GM19468 (cell line): ENCODE measurements at regions not wholly inside any gene's neighbourhood (a gene's known extent, or its start where the extent isn't known, plus 50 kb on each side); places are given as distances from the start of the nearest gene placed in this dataset.

ENCODE experiments used
- ATAC-seq: cut with Tn5 transposase; IDR thresholded peaks from one replicate; pipeline ENCODE4 v1.9.1; 2021; ENCODE audit warnings: mild to moderate bottlenecking, moderate library complexity, moderate number of reproducible peaks; ENCODE audit not compliant: unreplicated experiment; ENCODE audit errors: extremely low read depth

DNA sequence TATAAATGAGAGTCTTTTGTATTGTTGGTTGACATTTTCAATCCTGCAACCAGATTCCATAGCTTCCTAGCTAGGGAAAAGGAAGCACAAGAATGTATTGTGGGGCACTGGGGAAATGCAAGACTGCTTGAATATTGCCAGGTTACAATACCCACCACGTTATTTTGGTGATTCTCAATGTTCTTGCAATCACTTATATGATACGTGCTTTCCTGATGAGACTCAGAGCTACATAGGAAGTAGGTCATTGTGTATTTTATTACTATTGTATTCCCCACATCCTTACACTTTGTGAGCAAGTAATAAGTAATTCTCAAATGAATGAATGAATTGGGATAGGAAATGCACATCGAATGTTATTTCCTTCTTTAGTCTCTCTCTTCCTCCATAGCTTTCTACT is 217.1 kb upstream of the CD180 start:
- no peak for ATAC-seq

DNA sequence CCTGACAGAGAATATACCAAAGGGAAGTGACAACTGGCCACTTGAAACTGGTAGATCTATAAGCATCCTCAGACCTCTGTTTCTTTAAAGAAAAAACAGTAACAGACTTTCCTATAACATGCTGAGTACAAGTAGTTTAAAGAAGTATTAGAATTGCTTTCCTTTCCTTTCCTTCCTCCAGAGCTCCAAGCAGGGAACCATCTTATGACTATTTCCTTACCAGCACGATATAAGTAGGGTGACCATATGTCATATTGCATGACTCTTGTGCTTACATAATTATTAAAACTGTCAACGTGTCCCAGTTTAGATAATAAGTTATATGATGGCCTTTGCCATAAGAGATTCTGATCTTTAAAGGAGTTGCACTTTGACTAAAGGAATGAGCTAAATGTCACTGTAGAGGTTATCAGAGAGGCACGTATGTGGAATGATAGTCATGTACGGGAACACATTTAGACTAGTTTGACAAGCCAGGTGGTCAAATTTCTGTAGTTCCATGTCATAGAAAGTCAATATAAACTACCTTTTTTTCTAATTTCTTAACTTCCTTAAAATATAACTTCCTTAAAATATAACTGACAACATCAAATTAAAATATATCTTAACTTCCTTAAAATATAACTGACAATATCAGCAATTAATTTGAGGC is 212.7 kb upstream of the CD180 start:
- ATAC-seq, result no peak

DNA sequence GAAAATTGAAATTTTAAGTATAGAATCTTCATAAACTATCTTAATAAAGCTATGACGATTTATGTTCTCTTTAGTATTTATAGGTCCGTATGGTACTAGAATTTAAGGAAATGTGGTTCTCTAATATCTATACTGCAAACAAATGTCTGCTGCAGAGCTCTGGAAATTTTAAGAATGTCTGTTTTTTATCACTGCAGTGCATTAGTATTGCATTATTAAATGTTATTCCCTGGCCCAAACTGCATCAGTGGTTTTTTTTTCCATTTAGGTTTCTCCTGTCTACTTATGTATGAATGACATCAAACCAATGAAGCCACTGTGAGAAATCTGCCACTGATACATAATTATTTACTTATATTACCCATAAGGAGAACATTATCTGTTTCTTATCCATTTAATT is 211.4 kb upstream of the CD180 start:
- ATAC-seq, result no peak

DNA sequence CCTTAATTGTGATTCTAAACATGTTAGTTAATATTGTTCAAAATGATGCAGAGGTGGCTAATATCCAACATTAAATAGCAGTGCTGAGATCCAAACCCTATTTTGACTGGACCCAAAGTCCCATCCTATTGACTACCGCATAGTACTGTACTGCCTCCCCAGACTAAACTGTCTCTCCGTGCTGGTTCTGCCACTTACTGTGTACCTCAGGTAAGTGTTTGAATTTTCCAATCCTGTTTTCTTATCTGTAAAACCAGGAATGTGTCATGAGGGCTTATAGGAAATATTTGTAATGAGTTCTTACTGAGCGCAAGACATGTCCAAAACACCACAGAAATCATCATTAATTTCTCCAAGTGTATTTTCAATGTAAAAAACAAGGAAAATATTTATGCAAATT is 209.2 kb upstream of the CD180 start:
- ATAC-seq, result no peak

DNA sequence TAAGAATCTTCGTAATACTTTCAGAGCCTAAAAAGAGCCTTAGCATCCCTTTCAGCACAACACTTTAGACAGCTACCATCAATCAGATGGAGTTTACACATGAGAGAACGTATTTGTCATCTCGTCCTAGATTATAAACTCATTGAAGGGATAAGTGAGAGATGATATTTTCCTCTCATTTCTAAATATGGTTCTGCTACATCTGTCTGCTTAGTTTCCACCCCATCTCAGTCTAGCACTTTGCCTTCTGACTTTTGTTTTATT is 208.4 kb upstream of the CD180 start:
- no peak for ATAC-seq

DNA sequence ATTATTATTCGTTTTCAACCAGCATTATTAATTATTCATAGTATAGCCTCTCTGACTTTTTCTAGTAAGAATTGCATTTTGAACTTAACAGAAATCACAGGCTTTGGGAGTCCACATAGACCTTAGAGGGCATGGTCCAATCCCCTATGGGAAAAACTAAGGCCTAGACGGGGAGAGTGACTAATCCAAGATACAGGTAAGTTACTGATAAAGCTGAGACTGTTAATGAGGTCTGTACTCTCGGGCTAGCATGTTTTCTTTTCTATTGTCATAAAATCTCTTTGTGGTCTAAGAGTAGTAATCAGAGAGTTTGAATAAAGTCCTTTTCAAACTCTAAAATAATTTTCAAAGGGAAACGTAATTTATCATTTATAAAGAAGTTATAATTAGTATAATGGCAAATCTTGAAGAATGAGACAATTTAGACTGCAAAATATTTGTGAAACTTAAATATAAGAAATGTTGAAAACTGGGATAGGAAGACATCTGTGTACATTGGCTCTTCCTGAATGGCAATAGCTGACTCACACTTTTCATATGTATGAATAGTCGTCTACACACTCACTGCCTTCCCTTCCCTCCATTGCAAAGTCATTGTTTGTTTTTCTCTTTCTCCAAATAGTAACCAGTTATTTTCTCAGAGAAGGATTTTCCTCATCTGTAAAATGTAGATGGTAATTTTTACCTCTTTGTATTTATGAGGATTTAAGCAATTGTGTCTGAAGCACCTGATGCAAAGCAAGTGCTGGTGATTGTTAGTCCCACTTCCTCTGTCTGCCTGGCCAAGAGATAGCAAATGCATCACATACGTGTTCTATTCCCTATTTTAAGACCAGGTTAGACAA is 207.9 kb upstream of the CD180 start:
- ATAC-seq, result no peak

DNA sequence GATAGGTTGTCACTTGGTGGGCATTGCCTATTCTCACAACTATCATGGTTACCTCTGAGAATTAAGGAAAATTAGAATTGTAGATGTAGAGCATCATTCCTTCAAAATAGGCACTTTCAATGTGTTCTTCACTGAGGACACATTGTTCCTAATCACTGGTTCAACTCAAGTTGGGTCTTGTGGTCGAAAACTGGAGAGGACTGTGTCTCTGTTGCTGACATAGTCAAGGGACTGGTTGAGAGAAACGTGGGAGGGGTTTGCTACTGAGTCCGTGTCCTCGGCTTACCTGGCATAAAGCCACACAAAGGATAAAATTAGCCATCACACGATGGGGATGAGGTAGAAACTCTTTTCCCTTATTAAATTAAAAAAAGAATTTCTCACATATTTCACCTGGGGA is 205.9 kb upstream of the CD180 start:
- no peak for ATAC-seq

DNA sequence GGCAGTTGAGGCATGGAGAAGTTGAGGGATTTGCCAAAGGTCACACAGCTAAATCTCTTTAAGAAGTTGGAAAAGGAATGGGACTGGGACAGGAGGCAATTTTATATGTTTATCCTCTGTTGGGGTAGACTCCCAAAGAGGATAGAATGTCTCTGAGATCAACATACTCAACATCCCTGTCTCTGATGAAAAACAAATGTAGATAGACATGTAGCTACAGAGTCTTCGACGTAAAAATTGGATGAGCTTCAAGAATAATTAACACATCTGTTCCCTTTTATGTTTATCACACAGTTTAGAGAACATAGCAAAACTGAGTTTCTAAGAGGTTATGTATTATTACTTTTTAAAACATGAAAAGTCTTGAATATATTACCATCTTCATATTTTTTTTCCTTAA is 204.6 kb upstream of the CD180 start:
- ATAC-seq, result no peak

DNA sequence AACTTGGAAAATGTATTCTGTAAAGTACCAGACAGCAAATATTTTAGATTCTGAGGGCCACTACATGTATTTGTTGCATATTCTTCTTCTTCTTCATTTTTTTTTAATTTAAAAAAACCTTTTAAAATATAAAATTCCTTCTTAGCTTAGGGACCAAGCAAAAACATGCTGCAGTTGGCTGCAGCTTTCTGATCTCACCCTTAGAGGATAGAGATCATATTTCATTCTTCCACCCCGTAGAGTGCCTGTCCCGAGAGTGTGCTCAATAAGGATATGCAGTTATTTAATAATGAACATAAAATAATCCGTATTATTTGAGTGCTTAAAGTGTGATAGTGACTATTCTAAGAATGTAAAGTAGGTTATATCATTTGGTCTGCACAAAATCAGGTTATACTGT is 204.2 kb upstream of the CD180 start:
- ATAC-seq, result no peak

DNA sequence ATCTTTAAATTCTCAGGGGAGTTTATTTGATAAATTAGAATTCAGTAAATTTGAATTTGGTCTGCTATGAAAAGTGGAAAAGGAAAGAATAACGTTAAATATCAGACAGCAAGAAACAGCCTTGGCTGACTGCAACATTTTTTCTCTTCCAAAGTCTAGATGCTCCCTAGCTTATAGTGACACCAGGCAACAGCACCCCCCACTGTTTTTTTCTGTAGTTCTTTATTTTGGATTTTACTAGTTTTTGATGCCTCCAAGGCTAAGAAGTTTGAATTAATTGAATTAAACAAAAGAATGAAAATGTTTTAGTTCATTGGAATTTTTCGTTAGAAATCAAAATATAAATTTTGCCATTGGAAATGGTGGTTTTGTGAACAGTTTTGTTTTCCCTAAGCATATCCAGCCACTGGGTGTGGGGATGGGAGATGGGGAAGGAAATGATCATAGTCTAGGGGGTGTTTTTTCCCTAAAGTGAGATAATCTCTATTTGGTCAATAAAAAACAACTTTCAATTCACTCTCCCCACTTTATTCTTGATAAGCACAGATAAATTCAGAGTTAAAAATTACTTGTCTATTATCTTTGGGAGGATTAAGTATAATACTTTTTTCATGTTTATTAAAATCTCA is 199.3 kb upstream of the CD180 start:
- ATAC-seq, result no peak

DNA sequence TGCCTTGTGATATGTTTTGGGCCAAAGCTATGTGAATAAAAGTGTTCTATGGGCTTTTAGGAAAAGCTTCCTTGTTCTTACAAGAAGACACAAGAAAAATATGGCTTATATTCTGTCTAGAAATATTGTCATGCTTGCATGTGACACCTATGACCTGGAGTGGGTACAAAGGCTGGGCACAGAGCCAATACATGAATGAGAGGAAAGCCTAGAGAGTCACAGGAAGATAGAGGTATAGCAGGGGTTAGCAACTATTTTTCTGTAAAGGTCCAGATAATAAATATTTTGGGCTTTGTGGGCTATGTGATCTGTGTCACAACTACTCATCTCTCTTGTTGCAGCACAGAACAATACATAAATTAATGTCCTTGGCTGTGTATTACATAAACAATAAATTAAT is 196.6 kb upstream of the CD180 start:
- ATAC-seq, result no peak

DNA sequence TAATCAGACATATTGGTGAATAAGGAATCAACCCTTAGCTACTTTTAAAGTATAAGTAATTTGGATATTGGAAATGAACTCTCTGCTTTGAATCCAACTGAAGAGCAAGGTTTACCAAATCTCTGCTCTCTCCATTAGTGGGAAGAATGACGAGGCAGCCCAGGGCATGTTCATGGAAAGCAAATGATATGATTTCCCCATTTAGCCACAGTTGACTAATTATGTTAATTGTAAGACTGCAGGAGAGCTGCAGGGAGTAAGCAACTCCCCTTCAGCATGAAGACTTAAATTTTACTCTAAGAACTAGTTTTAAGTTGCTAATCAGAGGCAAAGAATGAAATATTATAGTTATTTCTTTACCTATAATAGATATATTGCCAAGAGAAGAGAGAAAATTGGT is 194.3 kb upstream of the CD180 start:
- no peak for ATAC-seq

DNA sequence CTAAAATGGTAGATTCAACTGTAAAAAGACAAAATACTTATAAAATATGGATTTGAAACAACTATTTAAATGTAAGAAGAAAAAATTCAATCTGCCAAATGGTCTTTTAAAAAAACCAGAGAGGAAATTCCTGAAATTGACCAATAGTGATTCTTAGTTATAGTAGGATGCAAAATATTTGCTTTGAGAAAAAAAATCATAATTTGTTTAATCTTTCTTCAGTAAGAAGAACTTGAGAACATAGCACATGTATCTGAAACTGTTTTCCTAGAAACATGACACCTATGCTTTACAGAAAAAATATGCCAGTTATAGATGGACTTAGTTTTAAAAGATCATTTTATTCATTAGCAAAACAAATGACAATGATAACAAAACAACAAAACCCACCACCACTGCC is 186.9 kb upstream of the CD180 start:
- ATAC-seq, result no peak

DNA sequence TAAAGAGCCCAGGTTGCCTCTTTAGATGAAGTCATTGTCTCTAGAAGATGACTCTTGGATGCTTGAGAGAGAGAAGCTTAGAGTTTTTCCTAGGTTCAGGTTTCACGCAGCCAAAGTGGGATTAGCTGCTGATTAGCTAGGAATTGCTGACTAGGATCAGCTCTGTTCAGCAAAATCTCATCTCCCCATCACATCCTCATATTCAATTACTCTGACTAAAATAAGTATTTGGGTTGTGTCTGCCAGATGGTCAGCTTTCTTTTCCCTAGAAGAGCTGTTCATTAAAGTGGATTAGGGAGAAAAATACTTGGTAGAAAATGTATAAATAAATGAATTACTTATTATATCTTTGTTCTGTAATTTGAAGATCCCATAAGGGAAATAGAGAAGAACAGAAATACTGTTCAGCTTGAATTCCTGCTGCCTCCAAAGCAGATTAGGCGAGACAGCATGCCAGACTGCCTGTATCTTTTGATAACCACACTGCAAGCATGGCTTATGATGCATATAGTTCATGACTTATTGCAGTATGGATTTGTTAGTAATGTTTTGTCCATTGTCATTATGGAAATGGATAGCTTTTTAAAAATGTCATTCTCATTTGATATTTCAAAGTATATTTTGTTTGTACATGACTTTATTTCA is 184.8 kb upstream of the CD180 start:
- no peak for ATAC-seq

DNA sequence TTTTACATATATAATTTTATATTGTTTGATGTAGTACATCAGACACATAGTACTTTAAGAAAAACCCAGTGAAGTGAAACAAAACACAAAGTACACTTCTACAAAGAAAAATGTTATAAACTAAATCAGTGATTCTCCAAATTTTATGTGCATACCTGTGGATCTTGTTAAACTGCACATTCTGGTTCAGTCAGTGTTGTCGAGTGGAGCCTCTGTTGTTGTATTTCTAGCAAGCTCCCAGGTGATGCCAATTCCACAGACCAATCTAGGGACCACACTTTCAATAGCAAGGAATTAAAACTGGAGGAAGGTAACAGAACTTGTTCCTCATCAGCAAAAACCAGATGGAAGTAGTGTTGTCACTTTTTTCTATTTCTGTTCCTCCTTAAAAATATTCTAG is 183.8 kb upstream of the CD180 start:
- no peak for ATAC-seq

DNA sequence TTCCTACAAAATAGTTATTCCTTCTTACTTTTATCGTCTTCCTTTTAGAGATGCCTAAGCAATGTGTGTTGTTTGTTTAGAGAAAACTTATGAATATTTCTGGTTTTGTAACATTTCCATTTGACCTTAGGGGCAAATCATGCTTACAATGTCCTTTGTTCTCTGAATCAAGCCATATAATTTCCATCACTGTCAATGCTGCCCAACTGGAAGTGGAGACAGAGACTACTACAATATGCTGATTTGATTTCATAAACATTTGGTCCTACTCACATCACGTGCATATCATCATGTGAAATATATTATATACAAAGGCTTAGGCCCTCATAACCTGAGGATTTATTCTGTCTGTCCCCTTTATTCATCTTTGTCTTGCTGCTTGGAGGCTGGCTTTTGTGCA is 183.2 kb upstream of the CD180 start:
- ATAC-seq, result no peak

DNA sequence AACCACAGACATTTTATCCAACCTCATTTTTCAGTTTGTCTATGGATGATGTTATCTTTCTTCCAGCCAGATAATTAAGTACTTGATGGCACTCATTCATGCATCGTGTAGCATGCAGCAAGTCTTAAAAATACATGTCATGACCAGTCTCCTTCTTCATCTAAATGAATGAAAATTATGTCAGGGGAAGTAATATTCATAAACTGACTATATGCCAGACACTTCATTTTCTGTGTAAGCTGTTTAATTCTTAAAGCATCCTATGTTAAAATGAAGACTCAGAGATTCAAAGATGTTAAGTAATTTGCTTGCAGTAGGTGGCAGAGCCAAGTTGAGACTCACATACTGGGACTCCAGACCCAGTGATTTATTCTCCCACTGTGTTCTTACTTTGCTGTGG is 181.7 kb upstream of the CD180 start:
- no peak for ATAC-seq

DNA sequence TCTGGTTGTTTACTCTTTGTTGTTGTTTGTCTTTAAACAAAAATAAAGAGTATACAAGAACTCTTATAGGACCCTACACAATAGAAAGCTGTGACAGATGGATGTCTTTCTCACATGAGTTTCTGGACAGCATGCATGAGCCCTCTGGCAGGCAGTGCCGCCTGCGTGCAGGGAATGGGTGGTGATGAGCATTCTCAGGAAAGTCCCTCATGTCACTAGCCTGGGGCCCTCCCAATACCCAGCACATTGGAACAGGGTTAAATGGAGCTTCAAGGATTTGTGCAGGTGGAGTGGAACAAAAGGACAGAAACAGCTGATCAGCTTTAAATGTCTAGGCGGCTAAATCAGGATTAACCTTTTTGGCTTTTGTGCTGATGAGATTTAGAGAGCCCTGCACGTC is 181.0 kb upstream of the CD180 start:
- no peak for ATAC-seq

DNA sequence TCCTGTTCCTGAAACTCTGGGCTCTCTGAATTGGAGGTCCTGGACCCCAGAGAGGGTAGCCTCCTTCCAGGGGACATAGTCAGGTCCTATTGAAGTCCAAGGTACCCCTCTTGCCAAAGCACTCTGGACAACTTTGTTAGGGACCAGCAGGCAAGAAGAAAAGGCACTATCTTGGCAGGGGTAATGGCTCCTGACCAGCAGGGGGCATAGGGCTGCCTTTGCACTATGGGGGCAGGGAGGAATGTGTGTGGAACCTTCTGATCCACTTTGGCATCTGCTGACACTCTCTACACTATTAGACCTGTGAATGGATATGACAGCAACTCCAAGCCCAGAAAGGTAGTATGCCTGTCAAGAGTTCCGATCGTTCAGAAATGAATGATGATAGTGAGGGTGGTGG is 179.0 kb upstream of the CD180 start:
- ATAC-seq, result no peak

DNA sequence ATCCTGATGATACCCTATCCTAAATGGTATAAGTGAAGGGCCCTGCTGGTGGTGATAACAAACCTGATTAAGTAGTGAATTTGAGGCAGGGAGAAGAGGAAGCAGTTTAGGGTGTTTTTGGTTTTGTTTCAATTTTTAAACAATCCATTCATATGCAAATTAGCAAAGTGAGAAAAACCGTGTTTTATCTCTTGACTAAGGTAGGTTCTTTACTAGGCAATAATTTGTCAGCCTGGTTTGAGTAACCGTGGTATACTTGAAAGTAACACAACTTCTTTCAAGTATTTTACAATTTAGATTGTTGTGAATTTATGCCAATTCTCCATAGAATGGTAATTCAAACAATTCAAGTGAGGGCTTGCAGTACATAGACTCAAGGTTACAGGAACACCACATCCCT is 177.8 kb upstream of the CD180 start:
- ATAC-seq, result no peak

DNA sequence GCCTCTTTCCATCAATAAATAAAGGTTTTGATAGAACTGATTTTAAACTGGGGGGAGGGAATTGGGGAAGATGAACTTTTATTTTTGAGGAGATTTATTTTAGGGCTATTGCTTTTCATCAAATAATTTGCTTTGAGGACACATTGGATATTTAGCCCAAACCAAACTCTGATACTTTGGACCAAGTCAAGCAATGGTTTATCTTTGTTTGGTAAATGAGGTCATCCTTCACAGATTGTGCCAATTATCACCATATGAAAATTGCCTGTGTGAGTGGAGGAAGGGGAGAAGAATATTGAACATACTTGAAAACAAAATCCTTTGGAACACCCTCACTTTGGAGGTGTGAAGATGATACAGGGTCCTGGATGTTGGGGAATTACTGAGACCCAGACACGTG is 176.9 kb upstream of the CD180 start:
- ATAC-seq, result no peak
